Fibroblast of lung (primary cell): ENCODE measurements at regions not wholly inside any gene's neighbourhood (a gene's known extent, or its start where the extent isn't known, plus 50 kb on each side); places are given as distances from the start of the nearest gene placed in this dataset.

Source experiments
- DNase-seq, 2 donors: peaks; one replicate each; pipeline versions ENCODE4 v3.0.0 to v3.0.0-alpha.2; 2010; ENCODE audit warnings: low read depth in 2 of 2
- H2AFZ ChIP-seq: 2 replicates; pipeline ENCODE4 v1.5.1; 2012; ENCODE audit warnings: low read length, control low read depth, inconsistent platforms
- H3K27ac ChIP-seq: 2 replicates; pipeline ENCODE4 v1.5.1; 2011; ENCODE audit warnings: low read length, control low read depth; ENCODE audit not compliant: insufficient read depth
- H3K27me3 ChIP-seq: 2 replicates; pipeline ENCODE4 v1.5.1; 2011; ENCODE audit warnings: mild to moderate bottlenecking, low read length; ENCODE audit not compliant: control insufficient read depth, insufficient read depth
- H3K36me3 ChIP-seq: 2 replicates; pipeline ENCODE4 v1.5.1; 2011; ENCODE audit warnings: low read length; ENCODE audit not compliant: control insufficient read depth, insufficient read depth
- H3K4me1 ChIP-seq: 2 replicates; pipeline ENCODE4 v1.5.1; 2011; ENCODE audit warnings: low read length; ENCODE audit not compliant: control insufficient read depth, insufficient read depth; ENCODE audit errors: extremely low read depth
- H3K4me2 ChIP-seq: 2 replicates; pipeline ENCODE4 v1.5.1; 2011; ENCODE audit warnings: low read length, control low read depth; ENCODE audit not compliant: insufficient read depth; ENCODE audit errors: extremely low read depth
- H3K4me3 ChIP-seq, 4 experiments: fragments of 200-600 bp in 1 of 4; sonication (generic) in 1 of 4; replicated peaks in 1 of 4; 2 replicates each; pipeline ENCODE4 v1.5.1; 2011 to 2016; ENCODE audit warnings: low read length in 4 of 4, low read depth in 3 of 4, mild to moderate bottlenecking in 3 of 4, control low read depth in 2 of 4, inconsistent platforms in 1 of 4, mixed read lengths in 1 of 4; ENCODE audit not compliant: insufficient read depth in 1 of 4; ENCODE audit errors: control extremely low read depth in 1 of 4
- H3K79me2 ChIP-seq: 2 replicates; pipeline ENCODE4 v1.5.1; 2012; ENCODE audit warnings: mild to moderate bottlenecking, low read length, inconsistent platforms; ENCODE audit not compliant: control insufficient read depth, insufficient read depth
- H3K9ac ChIP-seq: 2 replicates; pipeline ENCODE4 v1.5.1; 2011; ENCODE audit warnings: mild to moderate bottlenecking, low read length, control low read depth; ENCODE audit not compliant: insufficient read depth
- H3K9me3 ChIP-seq: 2 replicates; pipeline ENCODE4 v1.5.1; 2012; ENCODE audit warnings: low read depth, low read length; ENCODE audit not compliant: control insufficient read depth, insufficient read depth
- H4K20me1 ChIP-seq: 2 replicates; pipeline ENCODE4 v1.5.1; 2011; ENCODE audit warnings: low read length; ENCODE audit not compliant: control insufficient read depth, insufficient read depth; ENCODE audit errors: extremely low read depth
- EZH2 ChIP-seq: IDR thresholded peaks from 2 replicates; pipeline ENCODE4 v1.5.1; 2012; ENCODE audit warnings: low read length, control low read depth, mild to moderate bottlenecking; ENCODE audit errors: missing control alignments
- TF ChIP-seq, protein P1 (sequence below), 2 donors: IDR thresholded peaks in 1 of 2; conservative IDR thresholded peaks in 1 of 2; 1 replicate in 1 of 2; 2 replicates in 1 of 2; pipeline ENCODE4 v1.5.1; 2011 to 2012; ENCODE audit warnings: low read length in 2 of 2, control low read depth in 1 of 2, inconsistent platforms in 1 of 2, low read depth in 1 of 2, mild to moderate bottlenecking in 1 of 2

DNA sequence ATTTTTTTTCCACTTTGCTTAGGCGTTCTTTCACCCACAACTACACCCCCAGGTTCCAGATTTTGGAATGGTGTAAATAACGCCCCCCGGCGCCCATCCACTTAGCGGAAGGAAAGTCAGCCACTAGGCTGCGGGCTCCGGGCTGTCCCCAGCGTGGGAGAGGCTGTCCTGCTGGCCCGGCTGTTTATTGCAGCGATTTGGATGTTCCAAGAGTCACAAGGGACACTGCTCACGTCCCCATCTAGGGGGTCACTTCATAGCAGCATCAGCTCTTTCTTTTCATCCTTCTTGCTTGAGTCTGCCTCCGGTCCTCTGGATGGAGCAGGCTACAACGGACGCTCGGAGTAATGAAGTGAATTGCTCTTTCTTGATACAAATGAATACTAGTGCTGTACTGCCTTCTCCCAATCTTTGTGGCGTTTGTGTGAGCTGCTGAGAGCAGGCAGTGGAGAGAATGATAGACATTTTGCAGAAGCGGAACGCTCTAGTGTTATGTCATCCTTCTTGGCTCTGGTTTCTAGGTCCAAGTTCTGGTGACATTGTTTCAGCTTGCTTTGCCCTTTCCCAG is 50.7 kb upstream of the PAIP2B start:
- TF ChIP-seq EZH2 = no peak
- TF ChIP-seq, protein P1, sequence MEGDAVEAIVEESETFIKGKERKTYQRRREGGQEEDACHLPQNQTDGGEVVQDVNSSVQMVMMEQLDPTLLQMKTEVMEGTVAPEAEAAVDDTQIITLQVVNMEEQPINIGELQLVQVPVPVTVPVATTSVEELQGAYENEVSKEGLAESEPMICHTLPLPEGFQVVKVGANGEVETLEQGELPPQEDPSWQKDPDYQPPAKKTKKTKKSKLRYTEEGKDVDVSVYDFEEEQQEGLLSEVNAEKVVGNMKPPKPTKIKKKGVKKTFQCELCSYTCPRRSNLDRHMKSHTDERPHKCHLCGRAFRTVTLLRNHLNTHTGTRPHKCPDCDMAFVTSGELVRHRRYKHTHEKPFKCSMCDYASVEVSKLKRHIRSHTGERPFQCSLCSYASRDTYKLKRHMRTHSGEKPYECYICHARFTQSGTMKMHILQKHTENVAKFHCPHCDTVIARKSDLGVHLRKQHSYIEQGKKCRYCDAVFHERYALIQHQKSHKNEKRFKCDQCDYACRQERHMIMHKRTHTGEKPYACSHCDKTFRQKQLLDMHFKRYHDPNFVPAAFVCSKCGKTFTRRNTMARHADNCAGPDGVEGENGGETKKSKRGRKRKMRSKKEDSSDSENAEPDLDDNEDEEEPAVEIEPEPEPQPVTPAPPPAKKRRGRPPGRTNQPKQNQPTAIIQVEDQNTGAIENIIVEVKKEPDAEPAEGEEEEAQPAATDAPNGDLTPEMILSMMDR (conservative IDR thresholded peaks at IDR 0.05 in 1 of 2, IDR thresholded peaks at IDR 0.05 in 1 of 2; ENCODE audit: low read depth in 1 of 2, low read length in 2 of 2) = peak; percentile 7 to 26
- Histone ChIP-seq H2AFZ (peak overlapping the region; percentile 45), H3K9ac (no peak overlapping the region), H3K36me3 (no peaks in the 10 kb centered on the region), H3K27me3 (peaks cover 7% of the 10 kb centered on the region), H3K4me2 (peak overlapping the region; percentile 54), H3K27ac (no peak overlapping the region), H3K9me3 (no peaks in the 10 kb centered on the region), H3K79me2 (no peaks in the 10 kb centered on the region), H4K20me1 (no peaks in the 10 kb centered on the region), H3K4me1 (no peaks in the 10 kb centered on the region), H3K4me3 (peak overlapping the region; percentile 17 to 62 (median 48))
- DNase-seq = peak in 1 of 2 donors; percentile 26

DNA sequence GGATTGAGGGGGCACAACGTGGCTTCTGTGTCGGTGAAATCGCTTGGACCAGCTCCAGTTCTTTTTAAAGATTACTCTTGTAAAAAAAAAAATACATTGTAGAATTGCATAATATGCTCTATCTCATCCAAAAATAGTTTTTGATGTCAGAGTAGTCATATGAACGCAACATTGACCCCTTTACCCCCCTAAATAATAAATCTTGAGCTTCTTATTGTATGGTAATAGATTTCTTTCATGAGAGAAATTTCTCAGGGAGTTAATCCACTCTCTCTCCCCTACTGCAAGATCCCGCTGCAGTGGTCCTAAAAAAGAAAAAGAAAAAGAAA is 50.2 kb upstream of the PAIP2B start:
- Histone ChIP-seq H3K4me3 (peak overlapping the region; percentile 17 to 62 (median 48)), H3K36me3 (no peaks in the 10 kb centered on the region), H3K4me1 (no peaks in the 10 kb centered on the region), H3K27ac (no peak overlapping the region), H3K79me2 (no peaks in the 10 kb centered on the region), H3K9ac (peak overlapping the region; percentile 11), H3K4me2 (peak overlapping the region; percentile 54), H4K20me1 (no peaks in the 10 kb centered on the region), H3K27me3 (peaks cover 7% of the 10 kb centered on the region), H3K9me3 (no peaks in the 10 kb centered on the region), H2AFZ (peak overlapping the region; percentile 32)
- DNase-seq = no peak
- TF ChIP-seq, protein P1 (conservative IDR thresholded peaks at IDR 0.05 in 1 of 2, IDR thresholded peaks at IDR 0.05 in 1 of 2; ENCODE audit: low read depth in 1 of 2, low read length in 2 of 2) = no peak
- no peak for TF ChIP-seq EZH2

DNA sequence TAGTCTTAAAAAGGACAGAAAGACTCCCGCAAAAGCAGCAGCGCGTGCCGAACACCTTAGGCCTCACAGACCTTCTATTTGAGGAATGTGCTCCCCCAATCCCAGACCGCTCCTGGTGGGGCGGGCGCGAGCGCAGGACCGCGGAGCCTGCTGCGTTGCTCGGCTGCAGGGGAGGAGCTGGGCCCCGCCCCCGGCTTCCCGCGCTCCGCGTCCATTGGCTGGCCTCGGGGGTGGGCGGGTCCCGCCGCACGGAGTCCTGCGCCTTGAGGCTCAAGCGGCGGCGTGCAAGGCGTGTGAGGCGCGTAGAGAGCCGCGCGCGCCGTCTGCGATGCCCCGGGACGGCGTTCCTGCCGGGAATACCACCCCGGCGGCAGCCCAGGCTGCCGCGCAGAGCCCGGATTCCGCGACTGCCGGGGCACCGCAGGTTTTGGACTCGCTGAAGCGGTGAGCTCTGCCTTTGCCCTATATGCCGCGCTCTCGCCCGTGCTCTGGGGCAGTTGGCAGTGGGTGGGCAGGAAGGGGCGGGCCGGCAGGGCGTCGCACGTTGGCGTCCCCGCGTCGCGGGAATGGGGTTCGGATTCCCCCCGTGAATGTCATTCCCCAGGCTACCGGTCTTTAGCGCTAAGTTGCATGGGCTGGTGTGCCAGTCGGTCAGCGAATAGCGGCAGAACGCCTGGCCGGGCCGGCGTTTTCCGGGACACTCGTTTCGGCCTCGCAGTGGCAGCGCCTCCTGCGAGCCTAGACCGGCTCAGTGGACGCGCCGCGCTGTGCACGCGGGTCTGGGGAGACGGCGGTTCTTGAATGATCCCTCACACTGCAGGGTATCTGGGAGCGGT is 49.6 kb upstream of the PAIP2B start:
- peak overlapping the region; percentile 54 for H3K4me2 ChIP-seq
- no peaks in the 10 kb centered on the region for H3K9me3 ChIP-seq
- H4K20me1 ChIP-seq = no peaks in the 10 kb centered on the region
- H3K27me3 ChIP-seq = peaks cover 7% of the 10 kb centered on the region
- no peaks in the 10 kb centered on the region for H3K79me2 ChIP-seq
- H3K27ac ChIP-seq = no peak overlapping the region
- TF ChIP-seq EZH2 = no peak
- TF ChIP-seq, protein P1 (conservative IDR thresholded peaks at IDR 0.05 in 1 of 2, IDR thresholded peaks at IDR 0.05 in 1 of 2; ENCODE audit: low read depth in 1 of 2, low read length in 2 of 2) = no peak
- H3K9ac ChIP-seq = peak overlapping the region; percentile 11
- H3K36me3 ChIP-seq = no peaks in the 10 kb centered on the region
- peak overlapping the region; percentile 17 to 62 (median 48) for H3K4me3 ChIP-seq
- no peaks in the 10 kb centered on the region for H3K4me1 ChIP-seq
- H2AFZ ChIP-seq = peak overlapping the region; percentile 32
- peak; percentile 62 to 85 for DNase-seq
